Gastrocnemius medialis (tissue), 4 donors: ENCODE measurements at regions not wholly inside any gene's neighbourhood (a gene's known extent, or its start where the extent isn't known, plus 50 kb on each side); places are given as distances from the start of the nearest gene placed in this dataset.
"Not testable (repeated sequence)": the region's sequence is repeated elsewhere in the genome, so short reads cannot be mapped to it uniquely, and the experiment has no call there.

Experiments
- POLR2A ChIP-seq, 2 donors: fragments of 450-650 bp; IDR thresholded peaks; one replicate each; pipeline ENCODE4 v1.6.1; 2017; ENCODE audit warnings: antibody characterized with exemption in 2 of 2, mild to moderate bottlenecking in 2 of 2, moderate library complexity in 2 of 2
- TF ChIP-seq, protein P1 (sequence below), 5 experiments: fragments of 450-650 bp in 3 of 5; fragments of 200-600 bp in 2 of 5; sonication (generic) in 2 of 5; IDR thresholded peaks in 4 of 5; conservative IDR thresholded peaks in 1 of 5; 1 replicate in 4 of 5; 2 replicates in 1 of 5; pipeline ENCODE4 v1.5.1; 2016 to 2019; ENCODE audit warnings: antibody characterized with exemption in 5 of 5, mild to moderate bottlenecking in 3 of 5, moderate library complexity in 3 of 5

DNA sequence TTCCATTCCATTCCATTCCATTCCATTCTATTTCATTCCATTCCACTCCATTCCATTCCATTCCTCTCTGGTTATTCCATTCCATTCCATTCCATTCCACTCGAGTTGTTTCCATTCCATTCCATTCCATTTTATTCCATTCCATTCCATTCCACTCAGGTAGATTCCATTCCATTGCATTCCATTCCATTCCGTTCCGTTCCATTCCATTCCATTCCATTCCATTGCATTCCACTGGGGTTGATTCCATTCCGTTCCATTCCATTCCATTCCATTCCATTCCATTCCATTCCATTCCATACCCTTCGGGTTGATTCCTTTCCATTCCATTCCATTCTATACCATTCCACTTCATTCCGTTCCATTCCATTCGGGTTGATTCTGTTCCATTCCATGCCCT, 144.6 kb downstream of the CWH43 start:
- TF ChIP-seq POLR2A (IDR thresholded peaks at IDR 0.05): not testable (repeated sequence)
- TF ChIP-seq, protein P1, sequence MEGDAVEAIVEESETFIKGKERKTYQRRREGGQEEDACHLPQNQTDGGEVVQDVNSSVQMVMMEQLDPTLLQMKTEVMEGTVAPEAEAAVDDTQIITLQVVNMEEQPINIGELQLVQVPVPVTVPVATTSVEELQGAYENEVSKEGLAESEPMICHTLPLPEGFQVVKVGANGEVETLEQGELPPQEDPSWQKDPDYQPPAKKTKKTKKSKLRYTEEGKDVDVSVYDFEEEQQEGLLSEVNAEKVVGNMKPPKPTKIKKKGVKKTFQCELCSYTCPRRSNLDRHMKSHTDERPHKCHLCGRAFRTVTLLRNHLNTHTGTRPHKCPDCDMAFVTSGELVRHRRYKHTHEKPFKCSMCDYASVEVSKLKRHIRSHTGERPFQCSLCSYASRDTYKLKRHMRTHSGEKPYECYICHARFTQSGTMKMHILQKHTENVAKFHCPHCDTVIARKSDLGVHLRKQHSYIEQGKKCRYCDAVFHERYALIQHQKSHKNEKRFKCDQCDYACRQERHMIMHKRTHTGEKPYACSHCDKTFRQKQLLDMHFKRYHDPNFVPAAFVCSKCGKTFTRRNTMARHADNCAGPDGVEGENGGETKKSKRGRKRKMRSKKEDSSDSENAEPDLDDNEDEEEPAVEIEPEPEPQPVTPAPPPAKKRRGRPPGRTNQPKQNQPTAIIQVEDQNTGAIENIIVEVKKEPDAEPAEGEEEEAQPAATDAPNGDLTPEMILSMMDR (IDR thresholded peaks at IDR 0.05 in 4 of 5, conservative IDR thresholded peaks at IDR 0.05 in 1 of 5): not testable (repeated sequence)
